Neural cell (in vitro differentiated cells): ENCODE measurements at regions not wholly inside any gene's neighbourhood (a gene's known extent, or its start where the extent isn't known, plus 50 kb on each side); places are given as distances from the start of the nearest gene placed in this dataset.

Source experiments
- H2AFZ ChIP-seq: fragments of 200-600, 300-800 bp; sonication (generic), shearing (Covaris generic); 2 replicates; pipeline ENCODE4 v1.6.0; 2014; ENCODE audit warnings: low read depth, mild to moderate bottlenecking, antibody characterized with exemption, low read length, moderate library complexity
- H3F3A ChIP-seq: fragments of 200-600 bp; shearing (Covaris generic); 2 replicates; pipeline ENCODE4 v1.6.1; 2016; ENCODE audit warnings: mild to moderate bottlenecking, moderate library complexity, mixed read lengths, antibody characterized with exemption, low read length; ENCODE audit not compliant: insufficient read depth, poor library complexity, severe bottlenecking
- H3K27ac ChIP-seq: fragments of 200-600, 300-800 bp; sonication (generic), shearing (Covaris generic); 2 replicates; pipeline ENCODE4 v1.5.1; 2014; ENCODE audit warnings: mild to moderate bottlenecking, low read length, moderate library complexity
- H3K27me3 ChIP-seq: fragments of 300-800, 200-600 bp; sonication (generic), shearing (Covaris generic); 2 replicates; pipeline ENCODE4 v1.6.0; 2014; ENCODE audit warnings: mild to moderate bottlenecking, low read depth, low read length, moderate library complexity; ENCODE audit not compliant: insufficient read depth
- H3K36me3 ChIP-seq: fragments of 300-800, 200-600 bp; sonication (generic), shearing (Covaris generic); 2 replicates; pipeline ENCODE4 v1.5.1; 2014; ENCODE audit warnings: mild to moderate bottlenecking, antibody characterized with exemption, low read length, moderate library complexity; ENCODE audit not compliant: insufficient read depth
- H3K4me2 ChIP-seq: fragments of 300-800, 200-600 bp; sonication (generic), shearing (Covaris generic); 2 replicates; pipeline ENCODE4 v1.6.0; 2014; ENCODE audit warnings: mild to moderate bottlenecking, low read length
- H3K4me3 ChIP-seq: fragments of 300-800, 200-600 bp; sonication (generic), shearing (Covaris generic); 2 replicates; pipeline ENCODE4 v1.5.1; 2014; ENCODE audit warnings: mild to moderate bottlenecking, low read length, moderate library complexity
- H3K79me2 ChIP-seq: fragments of 200-600 bp; shearing (Covaris generic); replicated peaks from 2 replicates; pipeline ENCODE4 v1.6.0; 2014; ENCODE audit warnings: mild to moderate bottlenecking, low read length, moderate library complexity; ENCODE audit not compliant: insufficient read depth
- H3K9ac ChIP-seq: fragments of 300-800, 200-600 bp; sonication (generic), shearing (Covaris generic); 2 replicates; pipeline ENCODE4 v1.6.1; 2016; ENCODE audit warnings: mild to moderate bottlenecking, low read length, mixed read lengths
- H3K9me2 ChIP-seq: fragments of 200-600 bp; shearing (Covaris generic); 2 replicates; pipeline ENCODE4 v1.6.1; 2016; ENCODE audit warnings: mild to moderate bottlenecking, low read length, mixed read lengths; ENCODE audit not compliant: insufficient read depth
- H3K9me3 ChIP-seq: fragments of 200-600, 300-800 bp; sonication (generic), shearing (Covaris generic); 2 replicates; pipeline ENCODE4 v1.6.1; 2016; ENCODE audit warnings: mild to moderate bottlenecking, mixed run types, low read length, moderate library complexity, mixed read lengths
- H4K20me1 ChIP-seq: fragments of 200-600 bp; shearing (Covaris generic); 2 replicates; pipeline ENCODE4 v1.6.1; 2016; ENCODE audit warnings: mild to moderate bottlenecking, mixed run types; ENCODE audit not compliant: insufficient read depth
- CTCF ChIP-seq: fragments of 450-650 bp; IDR thresholded peaks from 2 replicates; pipeline ENCODE4 v1.5.1; 2014; ENCODE audit warnings: antibody characterized with exemption, mild to moderate bottlenecking, moderate library complexity; ENCODE audit not compliant: poor library complexity, severe bottlenecking
- EP300 ChIP-seq: fragments of 450-650 bp; conservative IDR thresholded peaks from 2 replicates; pipeline ENCODE4 v1.6.1; 2014; ENCODE audit warnings: antibody characterized with exemption, mild to moderate bottlenecking, moderate library complexity; ENCODE audit not compliant: poor library complexity, severe bottlenecking
- EZH2 ChIP-seq: fragments of 200-600, 300-800 bp; shearing (Covaris generic), sonication (generic); IDR thresholded peaks from 2 replicates; pipeline ENCODE4 v1.6.1; 2014; ENCODE audit warnings: antibody characterized with exemption, low read length, borderline replicate concordance, mild to moderate bottlenecking; ENCODE audit not compliant: insufficient read depth, poor library complexity, severe bottlenecking
- MXI1 ChIP-seq: fragments of 450-650 bp; conservative IDR thresholded peaks from 2 replicates; pipeline ENCODE4 v1.6.1; 2014; ENCODE audit warnings: antibody characterized with exemption, mild to moderate bottlenecking; ENCODE audit not compliant: poor library complexity, severe bottlenecking
- POLR2AphosphoS5 ChIP-seq: IDR thresholded peaks from 2 replicates; pipeline ENCODE4 v1.6.1; 2012
- RAD21 ChIP-seq: fragments of 450-650 bp; conservative IDR thresholded peaks from 2 replicates; pipeline ENCODE4 v1.6.1; 2014; ENCODE audit warnings: antibody characterized with exemption, mild to moderate bottlenecking, moderate library complexity
- REST ChIP-seq: IDR thresholded peaks from 2 replicates; pipeline ENCODE4 v1.6.1; 2012; ENCODE audit warnings: borderline replicate concordance
- SMC3 ChIP-seq: fragments of 450-650 bp; conservative IDR thresholded peaks from 2 replicates; pipeline ENCODE4 v1.6.1; 2014; ENCODE audit warnings: antibody characterized with exemption, mild to moderate bottlenecking, moderate library complexity; ENCODE audit not compliant: poor library complexity
- TAF1 ChIP-seq: IDR thresholded peaks from 2 replicates; pipeline ENCODE4 v1.6.1; 2012; ENCODE audit warnings: low read depth

DNA sequence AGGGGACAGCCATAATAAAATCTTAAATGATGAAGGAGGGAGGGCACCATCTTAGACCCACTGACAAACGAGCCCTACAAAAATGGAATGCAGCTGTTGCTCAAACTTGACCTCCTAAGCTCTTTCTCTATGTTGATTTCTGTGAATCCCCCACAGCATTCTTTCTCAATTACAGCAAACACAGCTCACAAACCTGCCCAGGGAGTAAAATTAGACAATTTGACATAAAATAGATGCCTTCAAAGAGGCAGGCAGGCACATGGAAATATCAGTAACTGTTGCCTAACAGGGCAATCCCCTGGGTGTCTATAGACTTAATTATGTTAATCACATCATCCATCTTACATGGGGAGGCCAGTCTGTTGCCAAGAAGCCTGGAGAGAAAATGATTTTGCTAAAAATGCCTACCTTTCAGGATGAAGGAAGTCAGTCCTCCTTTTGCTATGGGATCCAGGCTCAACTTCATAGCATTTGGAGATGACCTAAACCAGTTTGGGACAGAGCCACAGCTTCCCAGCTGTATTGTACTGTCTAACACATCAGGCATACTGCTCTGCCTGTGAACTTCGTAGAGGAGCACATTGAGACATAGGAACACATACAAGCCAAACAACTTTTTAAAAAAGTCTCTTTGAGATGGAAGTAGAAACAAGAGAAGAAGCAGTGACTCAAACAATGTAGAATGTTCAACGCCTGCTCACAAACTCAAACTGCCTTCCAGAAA, 1177.4 kb downstream of the SORCS1 start:
- TF ChIP-seq POLR2AphosphoS5 (no peak), RAD21 (no peak), SMC3 (no peak), EZH2 (no peak), TAF1 (no peak), MXI1 (no peak), CTCF (no peak), REST (no peak), EP300 (no peak)

DNA sequence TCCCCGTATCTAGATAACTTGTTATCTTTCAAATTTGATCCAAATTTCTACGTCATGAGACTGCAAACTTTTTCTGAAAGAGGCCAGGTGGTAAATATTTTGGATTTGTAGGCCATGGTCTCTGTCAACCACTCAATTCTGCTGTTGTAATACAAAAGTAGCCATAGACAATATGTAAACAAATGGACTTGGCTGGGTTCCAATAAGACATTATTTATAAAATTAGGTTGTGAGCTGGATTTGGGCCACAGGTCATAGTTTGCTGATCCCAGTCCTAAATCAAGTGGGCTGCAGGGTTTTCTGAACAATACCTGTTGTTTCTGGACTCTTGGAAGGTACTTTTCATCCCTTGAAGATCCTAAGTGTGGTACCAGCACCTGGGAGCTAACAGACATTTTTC, 1178.0 kb downstream of the SORCS1 start:
- Histone ChIP-seq H3K4me2 (no peak overlapping the region), H3K9me3 (no peaks in the 10 kb centered on the region), H3K79me2 (no peaks in the 10 kb centered on the region), H3K9me2 (no peaks in the 10 kb centered on the region), H3K27me3 (no peaks in the 10 kb centered on the region), H2AFZ (no peak overlapping the region), H3F3A (no peaks in the 10 kb centered on the region), H3K9ac (no peak overlapping the region), H3K27ac (no peak overlapping the region), H3K36me3 (no peaks in the 10 kb centered on the region), H4K20me1 (no peaks in the 10 kb centered on the region), H3K4me3 (no peak overlapping the region)
- no peak for TF ChIP-seq SMC3
- no peak for TF ChIP-seq MXI1
- no peak for TF ChIP-seq TAF1
- no peak for TF ChIP-seq REST
- TF ChIP-seq RAD21: no peak
- no peak for TF ChIP-seq POLR2AphosphoS5
- TF ChIP-seq EZH2: no peak
- TF ChIP-seq CTCF: no peak

More for the DNA sequence above, 1177.4 kb downstream of the SORCS1 start:
- no peaks in the 10 kb centered on the region for H3K9me3 ChIP-seq
- H3F3A ChIP-seq: no peaks in the 10 kb centered on the region
- H3K27ac ChIP-seq: no peak overlapping the region
- no peaks in the 10 kb centered on the region for H3K27me3 ChIP-seq
- no peaks in the 10 kb centered on the region for H3K9me2 ChIP-seq
- H4K20me1 ChIP-seq: no peaks in the 10 kb centered on the region
- no peak overlapping the region for H3K4me2 ChIP-seq
- no peak overlapping the region for H3K4me3 ChIP-seq
- H2AFZ ChIP-seq: no peak overlapping the region
- H3K79me2 ChIP-seq: no peaks in the 10 kb centered on the region
- no peak overlapping the region for H3K9ac ChIP-seq
- no peaks in the 10 kb centered on the region for H3K36me3 ChIP-seq
